Cerebellar cortex (tissue), 1 donor: ENCODE measurements at regions not wholly inside any gene's neighbourhood (a gene's known extent, or its start where the extent isn't known, plus 50 kb on each side); places are given as distances from the start of the nearest gene placed in this dataset.
"Not testable (repeated sequence)": the region's sequence is repeated elsewhere in the genome, so short reads cannot be mapped to it uniquely, and the experiment has no call there.

Experiments
- DNase-seq: peaks from one replicate; pipeline ENCODE4 v3.0.0-alpha.2; 2015; ENCODE audit warnings: low spot score

GRCh38 chr5:89208811-89209210, 325.8 kb upstream of the MEF2C start:
- DNase-seq, result no peak

DNA sequence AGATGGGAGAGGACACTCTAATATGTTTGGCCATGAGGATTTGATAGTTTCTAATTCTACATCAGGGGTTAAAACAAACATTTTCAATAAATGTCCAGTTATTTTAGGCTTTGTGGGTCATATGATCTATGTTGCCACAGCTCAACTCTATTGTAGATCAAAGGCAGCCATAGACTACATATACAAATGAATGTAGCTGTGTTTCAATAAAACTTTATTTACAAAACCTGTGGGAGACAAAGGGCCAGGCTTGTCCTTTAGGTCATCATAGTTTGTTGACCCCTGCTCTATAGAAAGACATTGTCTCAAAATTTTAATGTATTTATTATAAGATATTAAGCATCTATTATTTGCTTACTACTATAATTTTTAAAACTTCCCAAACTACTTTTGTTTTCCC, 325.4 kb upstream of the MEF2C start:
- DNase-seq, result no peak

GRCh38 chr5:89204756-89205155, 321.8 kb upstream of the MEF2C start:
- DNase-seq, result no peak

- no peak for DNase-seq
These were observed 320.6 kb upstream of the MEF2C start for GRCh38 chr5:89203611-89204010.

GRCh38 chr5:89200899-89201298, 317.9 kb upstream of the MEF2C start:
- DNase-seq, result no peak

GRCh38 chr5:89199306-89199705, 316.3 kb upstream of the MEF2C start:
- no peak for DNase-seq

DNA sequence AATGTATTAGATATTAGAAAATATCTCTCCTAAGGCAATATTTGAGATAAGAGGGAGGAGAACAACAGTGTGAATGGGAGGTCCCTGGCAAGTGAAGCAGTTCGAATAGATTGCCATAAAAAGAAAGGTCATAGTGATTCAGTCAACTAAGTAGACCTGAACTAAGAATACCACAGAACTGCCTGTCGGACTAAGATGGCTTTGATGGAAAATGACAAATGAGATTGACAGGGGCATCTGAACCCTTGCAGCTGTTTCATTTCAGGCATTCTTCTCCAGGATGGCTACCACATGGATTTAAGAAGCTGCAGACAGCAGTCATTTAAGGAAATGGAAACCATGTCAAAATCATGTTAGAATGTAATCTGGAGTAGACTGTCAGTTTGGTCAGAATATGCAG, 308.4 kb upstream of the MEF2C start:
- DNase-seq, result no peak

GRCh38 chr5:89190515-89191265, 307.7 kb upstream of the MEF2C start:
- no peak for DNase-seq

DNA sequence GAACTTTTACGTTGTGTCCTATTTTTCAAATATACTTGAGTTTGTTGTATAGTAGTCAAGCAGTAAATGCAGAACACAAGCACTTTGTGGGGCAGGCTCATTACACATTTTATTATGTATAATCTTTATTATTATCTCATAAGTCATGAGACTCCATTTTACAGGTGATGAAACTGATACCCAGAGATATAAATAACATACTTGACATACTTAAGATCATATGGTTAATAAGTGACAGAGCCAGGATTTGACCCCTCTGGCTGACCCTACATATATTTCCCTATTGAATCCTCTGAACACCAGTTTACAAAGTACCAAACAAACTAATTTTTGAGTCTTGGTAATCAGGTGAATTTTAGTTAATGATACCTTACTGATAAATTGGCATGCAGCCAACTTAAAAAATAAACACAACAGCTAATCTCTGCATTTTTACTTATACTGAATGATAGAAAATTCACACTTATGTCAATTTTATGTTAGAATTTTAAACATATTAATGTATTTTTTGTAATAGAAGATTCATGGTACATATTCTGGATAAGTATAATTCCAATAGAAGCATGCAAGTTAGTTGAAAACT, 305.0 kb upstream of the MEF2C start:
- no peak for DNase-seq

- DNase-seq, result no peak
These were observed 304.3 kb upstream of the MEF2C start for GRCh38 chr5:89187268-89187667.

GRCh38 chr5:89181546-89181945, 298.6 kb upstream of the MEF2C start:
- no peak for DNase-seq

DNA sequence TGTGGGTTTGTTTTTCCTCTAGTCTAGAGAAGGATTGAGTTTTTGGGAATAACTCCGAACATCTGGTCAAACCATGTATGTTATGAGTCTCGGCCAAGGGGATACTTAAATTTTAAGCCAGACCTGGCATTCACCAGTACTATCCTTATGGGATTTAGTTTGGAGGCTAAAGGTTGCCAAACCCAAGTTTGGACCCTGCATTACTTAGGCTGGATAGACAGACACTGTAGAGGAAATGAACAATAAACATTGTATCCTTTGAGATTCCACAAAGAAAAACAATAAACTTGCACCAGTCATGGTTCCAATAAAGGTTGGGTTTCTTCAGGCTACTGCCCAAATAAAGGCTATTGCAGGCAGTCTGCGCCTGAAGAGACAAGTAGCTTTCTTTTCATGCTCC, 296.7 kb upstream of the MEF2C start:
- DNase-seq, result no peak

DNA sequence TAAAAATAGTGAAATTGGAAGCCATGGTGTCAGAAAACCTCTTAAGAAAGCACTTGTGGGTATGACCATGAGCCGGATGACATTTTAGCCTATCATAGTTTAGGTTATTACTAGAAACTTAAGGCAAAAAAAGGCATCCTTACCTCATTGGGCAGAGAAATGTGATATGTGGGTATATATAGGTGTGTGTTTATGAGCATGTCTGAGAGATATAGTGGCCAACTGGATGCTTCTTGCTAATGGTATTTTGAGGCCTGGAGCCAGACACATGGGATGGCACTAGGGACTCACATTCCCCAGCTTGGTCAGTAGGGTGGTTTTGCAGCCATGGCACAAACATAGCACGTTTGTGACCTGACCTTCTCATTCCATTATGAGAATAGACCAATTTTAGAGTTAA, 295.6 kb upstream of the MEF2C start:
- no peak for DNase-seq

DNA sequence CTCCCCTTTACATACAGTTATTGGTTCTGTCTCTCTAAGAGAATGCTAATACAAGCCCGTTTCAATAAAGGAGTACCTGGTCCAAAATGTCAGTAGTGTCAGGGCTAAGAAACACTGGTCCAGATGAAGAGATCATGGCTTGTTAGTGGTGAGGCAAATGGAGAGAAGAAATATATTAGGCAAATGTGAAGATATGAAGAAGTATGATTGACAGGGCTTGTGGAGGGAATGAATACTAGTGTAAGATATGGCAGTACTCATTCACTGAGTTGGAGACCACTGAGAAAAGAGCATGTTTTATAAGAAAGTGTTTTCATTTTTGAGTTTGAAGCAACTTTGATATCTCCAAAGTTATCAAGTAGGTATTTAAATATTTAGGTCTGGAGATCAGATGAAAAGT, 290.5 kb upstream of the MEF2C start:
- no peak for DNase-seq

GRCh38 chr5:89168766-89169165, 285.8 kb upstream of the MEF2C start:
- no peak for DNase-seq

- DNase-seq, result not testable (repeated sequence)
These were observed 281.7 kb upstream of the MEF2C start for GRCh38 chr5:89164703-89165102.

DNA sequence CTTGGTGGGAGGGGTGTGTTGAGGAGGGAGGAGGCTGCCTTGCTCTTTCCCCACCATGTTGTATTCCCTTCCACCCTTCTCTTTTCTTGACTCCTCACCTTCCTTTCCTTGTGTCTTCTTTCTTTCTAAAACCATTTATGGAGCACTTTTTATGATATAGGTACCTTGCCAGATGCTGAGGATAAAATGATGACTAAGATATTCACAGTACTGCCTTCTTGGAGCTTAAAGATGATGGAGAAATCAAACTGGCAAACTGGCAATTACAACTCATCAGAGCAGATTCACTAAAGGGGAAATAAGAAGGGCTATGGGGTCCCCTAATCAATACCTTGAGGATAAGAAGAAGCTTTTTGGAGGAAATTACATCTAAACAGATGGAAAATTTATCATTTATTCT, 273.2 kb upstream of the MEF2C start:
- no peak for DNase-seq

DNA sequence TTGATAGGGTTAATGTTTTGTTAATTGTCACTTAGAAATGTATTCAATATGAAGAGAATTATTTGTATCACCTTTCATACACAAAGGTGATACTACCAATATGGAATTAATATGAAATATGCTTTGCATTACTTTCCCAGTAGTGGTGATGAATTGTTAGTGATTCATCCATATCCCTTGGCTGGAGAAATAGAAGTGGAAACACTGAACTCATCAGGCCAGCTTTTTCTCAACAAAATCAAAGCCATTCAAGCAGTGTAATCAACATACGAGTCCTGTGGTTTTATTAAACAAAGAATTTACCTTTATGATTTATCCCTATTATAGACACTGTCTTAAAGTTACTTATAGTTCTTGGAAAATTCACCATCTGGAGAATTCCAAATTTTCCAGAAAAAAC, 264.0 kb upstream of the MEF2C start:
- no peak for DNase-seq

DNA sequence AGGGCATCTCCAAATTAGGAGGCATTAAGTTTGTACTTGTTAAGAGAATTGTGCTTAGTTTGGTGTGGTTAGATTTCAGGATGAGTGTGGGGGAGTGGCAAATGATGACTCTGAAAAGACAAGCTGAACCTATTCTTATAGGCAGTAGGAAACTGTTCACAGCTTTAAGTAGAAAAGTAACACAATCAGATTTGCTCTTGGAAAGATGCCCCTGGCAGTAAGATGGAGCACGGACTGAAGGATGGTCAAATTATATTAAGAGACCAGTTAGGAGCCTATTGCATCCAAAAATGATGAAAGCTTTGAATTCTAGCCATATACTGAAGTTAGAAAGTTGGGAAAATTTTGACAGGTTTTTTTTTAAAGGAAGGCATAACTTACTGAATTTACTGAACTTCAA, 254.2 kb upstream of the MEF2C start:
- DNase-seq, result no peak

DNA sequence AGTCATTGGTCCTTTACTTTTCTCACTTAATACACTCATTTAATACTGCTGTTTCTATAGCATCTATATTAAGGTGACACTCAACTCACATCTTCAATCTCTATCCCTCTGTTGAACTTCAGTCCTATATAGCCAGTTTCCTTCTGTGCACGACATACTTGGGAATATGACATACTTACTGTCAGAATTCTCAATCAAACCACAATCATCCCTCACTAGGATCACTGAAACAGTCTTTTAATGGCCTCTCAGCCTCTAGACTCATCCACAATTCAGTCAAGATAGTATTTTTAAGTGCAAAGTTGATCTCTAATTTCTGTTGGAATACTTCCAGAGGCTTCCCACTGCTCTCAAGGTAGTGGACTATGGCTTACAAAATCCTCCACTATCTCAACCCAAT, 251.0 kb upstream of the MEF2C start:
- no peak for DNase-seq

- no peak for DNase-seq
These were observed 250.1 kb upstream of the MEF2C start for GRCh38 chr5:89133129-89133528.

DNA sequence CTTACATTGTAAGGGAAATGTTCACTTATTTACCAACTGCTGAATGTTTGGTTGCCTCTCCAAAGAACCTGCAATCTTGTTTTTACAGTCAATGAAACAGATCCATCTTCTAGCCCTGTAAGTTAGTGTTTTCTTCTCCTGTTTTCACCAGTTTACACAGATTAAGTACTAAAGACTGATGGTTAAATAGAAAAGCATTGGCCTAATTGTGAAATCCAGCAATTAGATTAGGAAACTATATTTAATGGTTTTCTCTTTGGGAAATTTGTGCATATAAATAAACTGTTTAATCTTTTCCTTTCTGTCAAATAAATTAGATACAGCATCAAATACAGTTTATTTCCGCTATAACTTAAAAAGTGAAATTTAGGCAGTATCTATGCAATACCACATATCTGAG, 247.9 kb upstream of the MEF2C start:
- no peak for DNase-seq

- DNase-seq, result no peak
These were observed 247.0 kb upstream of the MEF2C start for GRCh38 chr5:89129941-89130340.
